Keratinocyte (primary cell): ENCODE measurements at regions not wholly inside any gene's neighbourhood (a gene's known extent, or its start where the extent isn't known, plus 50 kb on each side); places are given as distances from the start of the nearest gene placed in this dataset.
"Not testable (repeated sequence)": the region's sequence is repeated elsewhere in the genome, so short reads cannot be mapped to it uniquely, and the experiment has no call there.

Experiments used
- DNase-seq: peaks from one replicate; pipeline ENCODE4 v3.0.0-alpha.2; 2011; ENCODE audit warnings: low read depth, missing footprints, low spot score
- FAIRE-seq: peaks from 2 replicates; lab custom pipeline; 2011; peaks lifted over from hg19 to GRCh38; lab: Jason Lieb, UNC
- H2AFZ ChIP-seq: 2 replicates; pipeline ENCODE4 v1.6.0; 2012; ENCODE audit warnings: low read length, control low read depth, inconsistent platforms; ENCODE audit not compliant: control insufficient read depth
- H3K27ac ChIP-seq: 2 replicates; pipeline ENCODE4 v1.5.1; 2011; ENCODE audit warnings: low read length; ENCODE audit not compliant: control insufficient read depth, insufficient read depth
- H3K27me3 ChIP-seq: 3 replicates; pipeline ENCODE4 v1.6.0; 2011; ENCODE audit warnings: low read length; ENCODE audit not compliant: control insufficient read depth, insufficient read depth; ENCODE audit errors: extremely low read depth
- H3K36me3 ChIP-seq, 2 experiments: 2 replicates in 1 of 2; 3 replicates in 1 of 2; pipeline ENCODE4 v1.5.1; 2011; ENCODE audit warnings: low read length in 2 of 2, mild to moderate bottlenecking in 1 of 2; ENCODE audit not compliant: control insufficient read depth in 2 of 2, insufficient read depth in 2 of 2; ENCODE audit errors: extremely low read depth in 1 of 2
- H3K4me1 ChIP-seq: 3 replicates; pipeline ENCODE4 v1.5.1; 2011; ENCODE audit warnings: low read length; ENCODE audit not compliant: control insufficient read depth, insufficient read depth; ENCODE audit errors: extremely low read depth
- H3K4me2 ChIP-seq: 3 replicates; pipeline ENCODE4 v1.6.0; 2011; ENCODE audit warnings: low read depth, low read length; ENCODE audit not compliant: control insufficient read depth, insufficient read depth; ENCODE audit errors: extremely low read depth
- H3K4me3 ChIP-seq, 3 experiments: fragments of 200-600 bp in 1 of 3; sonication (generic) in 1 of 3; 2 replicates in 2 of 3; 3 replicates in 1 of 3; pipeline ENCODE4 v1.5.1; 2011 to 2016; ENCODE audit warnings: low read length in 3 of 3, mild to moderate bottlenecking in 3 of 3, control low read depth in 2 of 3, inconsistent platforms in 1 of 3, low read depth in 1 of 3, mixed read lengths in 1 of 3, mixed run types in 1 of 3, moderate library complexity in 1 of 3; ENCODE audit not compliant: control insufficient read depth in 2 of 3, insufficient read depth in 2 of 3; ENCODE audit errors: extremely low read depth in 1 of 3
- H3K79me2 ChIP-seq: 2 replicates; pipeline ENCODE4 v1.6.0; 2012; ENCODE audit warnings: low read length; ENCODE audit not compliant: control insufficient read depth, insufficient read depth
- H3K9ac ChIP-seq: 3 replicates; pipeline ENCODE4 v1.6.0; 2011; ENCODE audit warnings: low read length; ENCODE audit not compliant: control insufficient read depth, insufficient read depth; ENCODE audit errors: extremely low read depth
- H3K9me1 ChIP-seq: 3 replicates; pipeline ENCODE4 v1.6.0; 2011; ENCODE audit warnings: low read length; ENCODE audit not compliant: control insufficient read depth, insufficient read depth; ENCODE audit errors: extremely low read depth
- H3K9me3 ChIP-seq: 2 replicates; pipeline ENCODE4 v1.5.1; 2012; ENCODE audit warnings: low read depth, low read length; ENCODE audit not compliant: control insufficient read depth
- H4K20me1 ChIP-seq: 3 replicates; pipeline ENCODE4 v1.6.0; 2011; ENCODE audit warnings: low read length; ENCODE audit not compliant: control insufficient read depth, insufficient read depth; ENCODE audit errors: extremely low read depth
- EZH2 ChIP-seq: IDR thresholded peaks from one replicate; pipeline ENCODE4 v1.6.1; 2012; ENCODE audit warnings: inconsistent platforms, mild to moderate bottlenecking, low read length, moderate library complexity
- dilution Hi-C: fragments of 300-500 bp; cut with MboI; formaldehyde crosslinking; loops from one replicate; pipeline ENCODE4 v1.7.0; 2020; ENCODE audit warnings: low sequenced_read_pairs; ENCODE audit not compliant: extremely low pct_ligation_motif_present
- TF ChIP-seq, protein P1 (sequence below), 3 experiments: IDR thresholded peaks in 1 of 3; conservative IDR thresholded peaks in 1 of 3; optimal IDR thresholded peaks in 1 of 3; 2 replicates in 2 of 3; 3 replicates in 1 of 3; pipeline versions ENCODE3 to v1.5.1; 2011; ENCODE audit warnings: low read length in 3 of 3, mild to moderate bottlenecking in 3 of 3, moderate library complexity in 2 of 3, control low read depth in 1 of 3, inconsistent platforms in 1 of 3; ENCODE audit not compliant: insufficient read depth in 2 of 3; ENCODE audit errors: extremely low read depth in 1 of 3

DNA sequence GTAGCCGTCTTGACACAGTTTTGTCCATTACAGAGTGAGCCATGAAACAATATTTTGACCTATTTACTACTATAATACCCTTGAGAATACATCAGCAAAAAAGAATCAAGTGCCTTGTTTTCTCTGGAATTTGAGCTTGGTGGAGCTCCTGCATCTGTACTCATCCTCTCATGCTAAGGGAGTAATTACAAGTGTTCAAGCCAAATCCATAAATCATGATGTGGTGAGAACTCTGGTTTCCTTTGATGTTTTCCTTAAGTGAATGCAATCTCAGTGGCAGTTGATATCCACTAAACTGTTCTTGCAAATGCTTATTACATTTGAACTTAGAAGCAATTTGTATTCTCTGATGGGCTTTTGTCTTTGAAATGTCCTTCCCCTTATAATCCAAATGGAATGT is 824.6 kb upstream of the TMPRSS15 start:
- FAIRE-seq (no peak), DNase-seq (no peak)
- H3K9ac ChIP-seq, result no peak overlapping the region
- H3K79me2 ChIP-seq, result no peaks in the 10 kb centered on the region
- H3K9me3 ChIP-seq, result peaks cover 3% of the 10 kb centered on the region
- no peaks in the 10 kb centered on the region for H3K27me3 ChIP-seq
- dilution Hi-C loops, result no loop called here
- H3K4me3 ChIP-seq, result no peak overlapping the region
- H3K4me1 ChIP-seq, result no peaks in the 10 kb centered on the region
- no peaks in the 10 kb centered on the region for H3K9me1 ChIP-seq
- no peaks in the 10 kb centered on the region for H3K36me3 ChIP-seq
- no peak for TF ChIP-seq EZH2
- TF ChIP-seq, protein P1, sequence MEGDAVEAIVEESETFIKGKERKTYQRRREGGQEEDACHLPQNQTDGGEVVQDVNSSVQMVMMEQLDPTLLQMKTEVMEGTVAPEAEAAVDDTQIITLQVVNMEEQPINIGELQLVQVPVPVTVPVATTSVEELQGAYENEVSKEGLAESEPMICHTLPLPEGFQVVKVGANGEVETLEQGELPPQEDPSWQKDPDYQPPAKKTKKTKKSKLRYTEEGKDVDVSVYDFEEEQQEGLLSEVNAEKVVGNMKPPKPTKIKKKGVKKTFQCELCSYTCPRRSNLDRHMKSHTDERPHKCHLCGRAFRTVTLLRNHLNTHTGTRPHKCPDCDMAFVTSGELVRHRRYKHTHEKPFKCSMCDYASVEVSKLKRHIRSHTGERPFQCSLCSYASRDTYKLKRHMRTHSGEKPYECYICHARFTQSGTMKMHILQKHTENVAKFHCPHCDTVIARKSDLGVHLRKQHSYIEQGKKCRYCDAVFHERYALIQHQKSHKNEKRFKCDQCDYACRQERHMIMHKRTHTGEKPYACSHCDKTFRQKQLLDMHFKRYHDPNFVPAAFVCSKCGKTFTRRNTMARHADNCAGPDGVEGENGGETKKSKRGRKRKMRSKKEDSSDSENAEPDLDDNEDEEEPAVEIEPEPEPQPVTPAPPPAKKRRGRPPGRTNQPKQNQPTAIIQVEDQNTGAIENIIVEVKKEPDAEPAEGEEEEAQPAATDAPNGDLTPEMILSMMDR (optimal IDR thresholded peaks at IDR 0.05 in 1 of 3, IDR thresholded peaks at IDR 0.05 in 1 of 3, conservative IDR thresholded peaks at IDR 0.05 in 1 of 3; ENCODE audit: extremely low read depth in 1 of 3, insufficient read depth in 2 of 3, low read length in 3 of 3), result no peak
- H3K4me2 ChIP-seq, result no peak overlapping the region
- no peak overlapping the region for H3K27ac ChIP-seq
- no peaks in the 10 kb centered on the region for H4K20me1 ChIP-seq
- H2AFZ ChIP-seq, result no peak overlapping the region

DNA sequence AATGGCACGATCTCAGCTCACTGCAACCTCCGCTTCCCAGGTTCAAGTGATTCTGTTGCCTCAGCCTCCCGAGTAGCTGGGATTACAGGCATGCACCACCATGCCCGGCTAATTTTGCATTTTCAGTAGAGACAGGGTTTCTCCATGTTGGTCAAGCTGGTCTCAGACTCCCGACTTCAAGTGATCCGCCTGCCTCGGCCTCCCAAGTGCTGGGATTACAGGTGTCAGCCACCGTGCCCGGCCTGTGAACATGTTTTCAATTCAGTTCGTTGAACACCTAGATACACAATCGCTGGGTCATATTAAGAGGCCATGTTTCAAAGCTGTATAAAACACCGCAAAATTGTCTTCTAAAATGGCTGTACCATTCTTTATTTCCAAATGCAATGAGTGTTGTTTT is 830.3 kb upstream of the TMPRSS15 start:
- H4K20me1 ChIP-seq, H3K27me3 ChIP-seq, H3K79me2 ChIP-seq, H3K9me3 ChIP-seq, H3K9ac ChIP-seq, H3K4me2 ChIP-seq, DNase-seq, dilution Hi-C loops, H3K9me1 ChIP-seq, H3K36me3 ChIP-seq, H3K4me1 ChIP-seq, FAIRE-seq, H3K27ac ChIP-seq, H2AFZ ChIP-seq, H3K4me3 ChIP-seq: not testable (repeated sequence)

DNA sequence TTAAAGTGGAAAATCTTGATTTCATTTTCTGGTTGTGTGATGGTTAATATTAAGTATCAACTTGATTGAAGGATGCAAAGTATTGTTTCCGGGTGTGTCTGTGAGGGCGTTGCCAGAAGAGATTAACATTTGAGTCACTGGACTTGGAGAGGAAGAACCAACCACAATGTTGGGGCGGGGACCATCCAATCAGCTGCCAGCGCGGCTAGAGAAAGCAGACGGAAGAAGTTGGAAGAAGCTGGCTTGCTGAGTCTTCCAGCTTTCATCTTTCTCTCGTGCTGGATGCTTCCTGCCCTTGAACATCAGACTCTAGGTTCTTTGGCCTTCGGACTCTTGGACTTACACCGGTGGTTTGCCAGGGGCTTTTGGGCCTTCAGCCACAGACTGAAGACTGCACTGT is 832.6 kb upstream of the TMPRSS15 start:
- TF ChIP-seq, protein P1 (optimal IDR thresholded peaks at IDR 0.05 in 1 of 3, IDR thresholded peaks at IDR 0.05 in 1 of 3, conservative IDR thresholded peaks at IDR 0.05 in 1 of 3; ENCODE audit: extremely low read depth in 1 of 3, insufficient read depth in 2 of 3, low read length in 3 of 3), result no peak
- no peak for TF ChIP-seq EZH2
- DNase-seq (no peak), FAIRE-seq (no peak)
- no peak overlapping the region for H3K27ac ChIP-seq
- dilution Hi-C loops, result no loop called here
- no peaks in the 10 kb centered on the region for H3K9me1 ChIP-seq
- H3K79me2 ChIP-seq, result no peaks in the 10 kb centered on the region
- no peak overlapping the region for H3K4me2 ChIP-seq
- H3K4me1 ChIP-seq, result no peaks in the 10 kb centered on the region
- H3K9ac ChIP-seq, result no peak overlapping the region
- H3K36me3 ChIP-seq, result no peaks in the 10 kb centered on the region
- H2AFZ ChIP-seq, result no peak overlapping the region
- H3K9me3 ChIP-seq, result peaks cover 2% of the 10 kb centered on the region
- no peak overlapping the region for H3K4me3 ChIP-seq
- H4K20me1 ChIP-seq, result no peaks in the 10 kb centered on the region
- H3K27me3 ChIP-seq, result no peaks in the 10 kb centered on the region
